Effector CD8-positive, alpha-beta T cell (primary cell): ENCODE measurements at regions not wholly inside any gene's neighbourhood (a gene's known extent, or its start where the extent isn't known, plus 50 kb on each side); places are given as distances from the start of the nearest gene placed in this dataset.

ENCODE experiments used
- DNase-seq: peaks from one replicate; lab custom pipeline; 2025; lab: John Stamatoyannopoulos, UW

- DNase-seq, result no peak
These were observed 242.5 kb downstream of the DIRAS2 start for GRCh38 chr9:90400091-90400490.

- DNase-seq, result no peak
These were observed 234.0 kb downstream of the DIRAS2 start for GRCh38 chr9:90408659-90409058.

- no peak for DNase-seq
These were observed 223.3 kb downstream of the DIRAS2 start for GRCh38 chr9:90419221-90419851.

GRCh38 chr9:90420211-90420610 lies 222.4 kb downstream of the DIRAS2 start:
- DNase-seq, result no peak

- no peak for DNase-seq
These were observed 221.7 kb downstream of the DIRAS2 start for GRCh38 chr9:90420768-90421513.

GRCh38 chr9:90421786-90422185 lies 220.8 kb downstream of the DIRAS2 start:
- no peak for DNase-seq

- no peak for DNase-seq
These were observed 218.9 kb downstream of the DIRAS2 start for GRCh38 chr9:90423661-90424193.

- DNase-seq, result no peak
These were observed 214.1 kb downstream of the DIRAS2 start for GRCh38 chr9:90428517-90428916.

GRCh38 chr9:90432951-90433350 lies 209.7 kb downstream of the DIRAS2 start:
- no peak for DNase-seq

- no peak for DNase-seq
These were observed 209.2 kb downstream of the DIRAS2 start for GRCh38 chr9:90433398-90433941.

- DNase-seq, result no peak
These were observed 200.8 kb downstream of the DIRAS2 start for GRCh38 chr9:90441814-90442213.

- no peak for DNase-seq
These were observed 199.9 kb downstream of the DIRAS2 start for GRCh38 chr9:90442723-90443122.

- DNase-seq, result no peak
These were observed 197.9 kb downstream of the DIRAS2 start for GRCh38 chr9:90444609-90445204.

GRCh38 chr9:90445391-90445790 lies 197.2 kb downstream of the DIRAS2 start:
- DNase-seq, result no peak

- DNase-seq, result no peak
These were observed 196.2 kb downstream of the DIRAS2 start for GRCh38 chr9:90446200-90446948.

GRCh38 chr9:90447773-90448172 lies 194.9 kb downstream of the DIRAS2 start:
- no peak for DNase-seq

- no peak for DNase-seq
These were observed 193.3 kb downstream of the DIRAS2 start for GRCh38 chr9:90449213-90449925.

GRCh38 chr9:90451804-90452203 lies 190.8 kb downstream of the DIRAS2 start:
- no peak for DNase-seq

- DNase-seq, result no peak
These were observed 187.3 kb downstream of the DIRAS2 start for GRCh38 chr9:90455316-90455715.

- DNase-seq, result no peak
These were observed 185.0 kb downstream of the DIRAS2 start for GRCh38 chr9:90457386-90458190.
